Central memory CD8-positive, alpha-beta T cell (primary cell): ENCODE measurements at regions not wholly inside any gene's neighbourhood (a gene's known extent, or its start where the extent isn't known, plus 50 kb on each side); places are given as distances from the start of the nearest gene placed in this dataset.
"Not testable (repeated sequence)": the region's sequence is repeated elsewhere in the genome, so short reads cannot be mapped to it uniquely, and the experiment has no call there.

ENCODE experiments used
- ATAC-seq: fragments of 150-1000 bp; cut with Tn5 transposase; replicated peaks from 2 replicates; pipeline ENCODE4 v1.10.0; 2022; ENCODE audit warnings: mild to moderate bottlenecking, moderate FRiP score, moderate number of reproducible peaks; ENCODE audit not compliant: poor library complexity, severe bottlenecking; ENCODE audit errors: extremely low read depth
- DNase-seq, 2 donors: peaks; one replicate each; pipeline ENCODE4 v3.0.0; 2021; ENCODE audit warnings: low spot score in 2 of 2
- H3K27ac Mint-ChIP-seq: one replicate; pipeline ENCODE4 v1.8.0; 2022; ENCODE audit warnings: low read depth, mild to moderate bottlenecking, moderate library complexity, mixed read lengths
- H3K27me3 Mint-ChIP-seq: one replicate; pipeline ENCODE4 v1.8.0; 2022; ENCODE audit warnings: mixed read lengths
- H3K36me3 Mint-ChIP-seq: one replicate; pipeline ENCODE4 v1.8.0; 2022; ENCODE audit warnings: mild to moderate bottlenecking, moderate library complexity, mixed read lengths; ENCODE audit not compliant: insufficient read depth
- H3K4me1 Mint-ChIP-seq: one replicate; pipeline ENCODE4 v1.8.0; 2022; ENCODE audit warnings: mixed read lengths
- H3K4me3 Mint-ChIP-seq: one replicate; pipeline ENCODE4 v1.8.0; 2022; ENCODE audit warnings: mild to moderate bottlenecking, moderate library complexity, mixed read lengths
- H3K9me3 Mint-ChIP-seq: one replicate; pipeline ENCODE4 v1.8.0; 2022; ENCODE audit warnings: mixed read lengths

DNA sequence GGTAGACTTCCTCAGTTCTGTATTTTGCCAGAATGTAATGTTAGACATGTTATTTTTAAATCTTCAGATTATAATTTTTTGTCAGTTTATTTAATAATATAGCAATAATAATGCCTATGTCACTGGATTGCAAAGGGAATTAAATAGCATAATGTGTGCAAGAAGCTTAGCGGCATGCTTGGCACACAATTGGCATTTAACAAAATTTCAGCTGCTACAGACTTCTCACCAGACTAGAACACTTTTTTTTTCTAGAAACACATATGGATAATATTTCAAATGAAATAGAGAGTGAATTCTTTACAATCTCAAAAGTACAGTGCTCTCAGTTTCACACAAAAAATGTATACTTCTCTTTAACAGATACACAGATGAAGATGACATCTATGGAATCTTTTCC is 757.4 kb downstream of the CDH11 start:
- no peaks in the 10 kb centered on the region for H3K36me3 Mint-ChIP-seq
- DNase-seq, result no peak
- no peaks in the 10 kb centered on the region for H3K4me1 Mint-ChIP-seq
- H3K27me3 Mint-ChIP-seq, result no peaks in the 10 kb centered on the region
- H3K4me3 Mint-ChIP-seq, result no peak overlapping the region
- no peak overlapping the region for H3K27ac Mint-ChIP-seq
- peaks cover 11% of the 10 kb centered on the region for H3K9me3 Mint-ChIP-seq
- no peak for ATAC-seq

GRCh38 chr16:64364016-64364415 is 757.8 kb downstream of the CDH11 start:
- ATAC-seq, result no peak

DNA sequence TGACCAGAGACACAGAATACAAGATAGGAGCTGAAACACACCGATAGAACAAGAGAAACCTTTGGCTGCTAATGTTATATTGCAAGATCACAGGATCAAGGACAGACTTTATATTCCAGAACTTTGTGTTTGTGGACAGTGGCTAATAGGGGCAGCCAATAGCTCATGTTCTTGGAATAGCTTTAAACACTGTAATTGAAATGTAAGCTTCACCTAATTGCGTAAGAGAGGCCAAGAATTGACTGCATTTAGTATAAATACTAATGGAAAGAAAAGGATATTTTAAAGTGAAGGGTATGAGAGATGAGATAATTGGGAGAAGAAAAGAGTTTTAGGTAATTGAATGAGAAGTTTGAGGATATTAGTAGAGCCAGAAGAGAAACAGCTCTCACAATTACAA is 758.8 kb downstream of the CDH11 start:
- ATAC-seq (no peak), DNase-seq (no peak)
- H3K27me3 Mint-ChIP-seq, result no peaks in the 10 kb centered on the region
- no peaks in the 10 kb centered on the region for H3K36me3 Mint-ChIP-seq
- no peak overlapping the region for H3K27ac Mint-ChIP-seq
- H3K4me3 Mint-ChIP-seq, result no peak overlapping the region
- H3K4me1 Mint-ChIP-seq, result no peaks in the 10 kb centered on the region
- H3K9me3 Mint-ChIP-seq, result peaks cover 11% of the 10 kb centered on the region

More at GRCh38 chr16:64364016-64364415, 757.8 kb downstream of the CDH11 start:
- H3K27me3 Mint-ChIP-seq, result no peaks in the 10 kb centered on the region
- H3K9me3 Mint-ChIP-seq, result peaks cover 11% of the 10 kb centered on the region
- no peak overlapping the region for H3K27ac Mint-ChIP-seq
- no peaks in the 10 kb centered on the region for H3K36me3 Mint-ChIP-seq
- no peak for DNase-seq
- no peak overlapping the region for H3K4me3 Mint-ChIP-seq
- no peaks in the 10 kb centered on the region for H3K4me1 Mint-ChIP-seq

DNA sequence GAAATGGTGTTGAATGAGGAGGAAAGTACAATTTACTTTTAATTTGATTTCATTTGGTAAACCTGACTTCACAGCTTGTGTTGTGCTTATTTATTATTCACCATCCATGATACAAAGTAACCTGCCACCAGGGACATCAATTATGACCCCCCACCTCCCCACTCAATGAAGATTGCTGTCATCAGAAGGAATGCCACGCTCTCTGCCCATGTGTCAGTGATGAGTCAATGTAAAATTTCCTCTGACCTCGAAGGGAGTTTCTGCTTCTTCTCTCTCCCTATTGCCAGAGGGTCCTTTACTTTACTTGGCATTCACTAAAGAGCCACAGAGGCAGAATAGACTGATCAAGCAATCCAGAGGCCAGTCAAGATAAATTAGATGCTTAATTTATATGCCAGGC is 759.7 kb downstream of the CDH11 start:
- Mint-ChIP-seq H3K4me3 (no peak overlapping the region), H3K27ac (no peak overlapping the region), H3K4me1 (no peaks in the 10 kb centered on the region), H3K36me3 (no peaks in the 10 kb centered on the region), H3K27me3 (no peaks in the 10 kb centered on the region), H3K9me3 (peaks cover 15% of the 10 kb centered on the region)
- no peak for DNase-seq
- ATAC-seq, result no peak

DNA sequence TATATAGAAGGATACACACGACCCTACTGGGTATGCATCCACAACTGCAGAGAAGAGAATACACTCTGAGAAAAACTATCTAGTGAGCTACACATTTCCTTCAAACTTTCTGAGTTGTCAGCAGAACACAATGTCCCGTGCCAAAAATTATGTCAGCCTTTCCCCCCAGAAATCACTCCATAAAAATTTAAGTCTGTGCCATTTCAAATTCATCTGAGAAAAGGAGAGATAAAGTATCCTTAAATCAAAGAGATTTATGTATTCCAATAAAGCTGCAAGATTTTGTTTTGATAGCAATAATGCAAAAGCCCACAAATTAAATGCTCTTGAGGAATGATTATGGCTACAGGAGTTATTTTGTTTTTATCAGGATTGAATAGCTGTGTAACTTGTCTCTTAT is 760.1 kb downstream of the CDH11 start:
- no peaks in the 10 kb centered on the region for H3K36me3 Mint-ChIP-seq
- H3K27me3 Mint-ChIP-seq, result no peaks in the 10 kb centered on the region
- H3K4me1 Mint-ChIP-seq, result no peaks in the 10 kb centered on the region
- H3K9me3 Mint-ChIP-seq, result peaks cover 15% of the 10 kb centered on the region
- ATAC-seq (no peak), DNase-seq (no peak)
- no peak overlapping the region for H3K27ac Mint-ChIP-seq
- H3K4me3 Mint-ChIP-seq, result no peak overlapping the region

DNA sequence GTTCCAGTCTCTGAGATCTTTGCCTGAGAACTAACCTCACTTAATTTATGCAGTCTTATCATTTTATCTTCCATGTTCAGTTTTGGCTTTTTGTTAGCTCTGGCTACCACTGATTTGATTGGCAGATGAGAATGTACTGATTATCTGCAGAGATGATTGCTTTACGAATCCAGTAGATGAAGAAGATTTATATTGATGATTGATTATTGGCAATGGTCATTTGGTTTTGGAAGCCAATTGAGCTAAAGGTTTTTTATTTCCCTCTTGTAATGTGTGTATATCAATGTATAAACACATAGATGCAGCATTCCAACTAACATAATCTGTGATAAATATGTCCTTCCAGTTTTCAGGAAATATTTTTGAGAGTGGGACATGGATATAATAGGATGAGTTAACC is 763.6 kb downstream of the CDH11 start:
- Mint-ChIP-seq H3K27me3 (no peaks in the 10 kb centered on the region), H3K27ac (no peak overlapping the region), H3K36me3 (no peaks in the 10 kb centered on the region), H3K4me1 (no peaks in the 10 kb centered on the region), H3K4me3 (no peak overlapping the region), H3K9me3 (peaks cover 15% of the 10 kb centered on the region)
- no peak for DNase-seq
- no peak for ATAC-seq

DNA sequence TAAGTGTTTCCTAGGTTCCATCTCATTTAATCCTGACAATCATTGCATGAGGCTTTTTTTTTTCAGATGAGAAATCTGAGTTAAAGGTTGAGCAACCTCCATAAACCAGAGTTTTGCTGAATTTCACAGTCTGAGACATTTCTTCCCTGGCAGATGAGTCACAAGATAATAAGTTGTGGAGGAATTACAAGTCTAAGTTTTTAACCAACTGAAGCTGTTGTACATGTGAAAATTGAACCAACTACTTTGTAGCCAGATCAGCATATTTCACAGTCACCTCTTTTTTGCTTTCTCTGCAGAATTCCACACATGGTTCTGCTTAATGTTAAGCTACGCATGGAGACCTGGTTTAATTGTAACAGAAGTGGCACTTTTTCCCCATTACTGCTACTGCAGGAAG is 765.6 kb downstream of the CDH11 start:
- ATAC-seq, result no peak
- Mint-ChIP-seq H3K36me3 (no peaks in the 10 kb centered on the region), H3K4me1 (no peaks in the 10 kb centered on the region), H3K4me3 (no peak overlapping the region), H3K27ac (no peak overlapping the region), H3K9me3 (peaks cover 10% of the 10 kb centered on the region), H3K27me3 (no peaks in the 10 kb centered on the region)
- DNase-seq, result no peak

- ATAC-seq (no peak), DNase-seq (no peak)
- Mint-ChIP-seq H3K27me3 (no peaks in the 10 kb centered on the region), H3K4me3 (no peak overlapping the region), H3K9me3 (peaks cover 10% of the 10 kb centered on the region), H3K27ac (no peak overlapping the region), H3K4me1 (no peaks in the 10 kb centered on the region), H3K36me3 (no peaks in the 10 kb centered on the region)
These were observed 769.6 kb downstream of the CDH11 start for GRCh38 chr16:64352246-64352645.

DNA sequence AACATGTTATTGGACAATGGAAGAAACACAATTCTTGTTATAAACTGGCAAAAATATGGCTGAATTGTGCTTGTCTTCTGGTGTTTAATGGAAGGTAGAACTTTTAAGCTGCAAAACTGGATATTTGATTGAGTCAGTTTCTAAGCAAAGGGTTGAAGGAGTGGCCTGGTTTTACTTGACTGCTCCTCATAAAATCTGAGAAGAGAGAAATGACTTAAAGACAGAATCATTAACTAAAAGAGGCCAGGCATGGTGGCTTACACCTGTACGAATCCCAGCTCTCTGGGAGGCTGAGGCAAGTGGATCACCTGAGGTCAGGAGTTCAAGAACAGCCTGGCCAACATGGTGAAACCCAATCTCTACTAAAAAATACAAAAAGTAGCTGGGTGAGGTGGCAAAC is 770.7 kb downstream of the CDH11 start:
- ATAC-seq (no peak), DNase-seq (no peak)
- H3K36me3 Mint-ChIP-seq, result no peaks in the 10 kb centered on the region
- no peaks in the 10 kb centered on the region for H3K27me3 Mint-ChIP-seq
- peaks cover 10% of the 10 kb centered on the region for H3K9me3 Mint-ChIP-seq
- H3K27ac Mint-ChIP-seq, result no peak overlapping the region
- H3K4me3 Mint-ChIP-seq, result no peak overlapping the region
- no peaks in the 10 kb centered on the region for H3K4me1 Mint-ChIP-seq

- Mint-ChIP-seq H3K4me3 (no peak overlapping the region), H3K36me3 (no peaks in the 10 kb centered on the region), H3K27me3 (no peaks in the 10 kb centered on the region), H3K4me1 (no peaks in the 10 kb centered on the region), H3K9me3 (peaks cover 11% of the 10 kb centered on the region), H3K27ac (no peak overlapping the region)
- ATAC-seq (no peak), DNase-seq (no peak)
These were observed 775.8 kb downstream of the CDH11 start for GRCh38 chr16:64346080-64346479.

DNA sequence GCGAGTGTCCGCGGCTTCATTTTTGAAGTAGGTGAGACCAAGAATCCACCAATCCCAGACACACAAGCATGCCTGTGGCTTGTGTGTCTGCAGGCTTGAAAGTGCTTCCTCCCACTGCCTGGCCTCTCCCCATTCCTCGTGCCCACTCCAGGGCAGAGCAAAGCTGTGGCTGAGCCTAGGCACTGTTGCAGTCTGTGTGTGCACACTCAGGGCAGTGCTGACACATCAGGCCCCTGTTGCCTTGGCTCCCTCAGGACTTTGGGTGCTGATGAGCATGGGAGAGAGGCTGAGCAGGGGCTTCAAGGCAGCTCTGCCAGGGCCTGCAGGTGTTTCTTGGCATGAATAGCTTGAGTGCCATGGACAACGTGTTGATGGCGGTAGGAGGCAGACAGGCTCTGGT is 776.7 kb downstream of the CDH11 start:
- Mint-ChIP-seq H3K4me1 (no peaks in the 10 kb centered on the region), H3K27me3 (no peaks in the 10 kb centered on the region), H3K36me3 (no peaks in the 10 kb centered on the region), H3K4me3 (no peak overlapping the region), H3K27ac (no peak overlapping the region), H3K9me3 (peaks cover 8% of the 10 kb centered on the region)
- DNase-seq (no peak), ATAC-seq (no peak)

GRCh38 chr16:64343820-64344443 is 777.9 kb downstream of the CDH11 start:
- H3K4me1 Mint-ChIP-seq, H3K4me3 Mint-ChIP-seq, H3K27ac Mint-ChIP-seq, DNase-seq, H3K27me3 Mint-ChIP-seq, ATAC-seq, H3K36me3 Mint-ChIP-seq: not testable (repeated sequence)
- H3K9me3 Mint-ChIP-seq, result peaks cover 12% of the 10 kb centered on the region

- no peak for ATAC-seq
- Mint-ChIP-seq H3K27me3 (no peaks in the 10 kb centered on the region), H3K27ac (no peak overlapping the region), H3K4me1 (no peaks in the 10 kb centered on the region), H3K36me3 (no peaks in the 10 kb centered on the region), H3K9me3 (peaks cover 18% of the 10 kb centered on the region), H3K4me3 (no peak overlapping the region)
- no peak for DNase-seq
These were observed 778.6 kb downstream of the CDH11 start for GRCh38 chr16:64343061-64343819.
